HCT116 (cell line): ENCODE measurements at regions not wholly inside any gene's neighbourhood (a gene's known extent, or its start where the extent isn't known, plus 50 kb on each side); places are given as distances from the start of the nearest gene placed in this dataset.

Experiments
- ATAC-seq: fragments of 200-7000 bp; cut with Tn5 transposase; 2 replicates; pipeline ENCODE4 v1.9.1; 2020; ENCODE audit warnings: mild to moderate bottlenecking, moderate library complexity
- BruUV-seq: library from RNA; stranded (reverse); fragments of 400-500 nt; replicated peaks from 2 replicates; lab custom pipeline; 2021; lab: Mats Ljungman, UMichigan
- CTCF ChIA-PET: fragments of 300-600 bp; sonication (Branson Sonifier 250); formaldehyde crosslinking; loops from one replicate; lab custom pipeline; 2021; ENCODE audit warnings: antibody characterized with exemption; lab: Charles Lee
- POLR2A ChIA-PET: fragments of 300-600, 350-600 bp; sonication (Branson Sonifier 250); formaldehyde crosslinking; loops from one replicate; lab custom pipeline; 2021; ENCODE audit warnings: antibody characterized with exemption; lab: Charles Lee
- RAD21 ChIA-PET, 2 experiments: fragments of 300-600 bp; sonication (Branson Sonifier 250); formaldehyde crosslinking; loops; one replicate each; lab custom pipeline; 2023; ENCODE audit warnings: low total read pairs in 2 of 2; ENCODE audit not compliant: uncharacterized antibody in 2 of 2, unreplicated experiment in 2 of 2, low non-redundant PET in 1 of 2; lab: Charles Lee
- DNase-seq: peaks from one replicate; pipeline ENCODE4 v3.0.0-alpha.2; 2010; ENCODE audit warnings: low read depth, low spot score
- H2AFZ ChIP-seq: fragments of 200-600 bp; shearing (Covaris generic), sonication (generic); 2 replicates; pipeline ENCODE4 v1.6.1; 2017; ENCODE audit warnings: low read depth, mixed run types, mixed read lengths, antibody characterized with exemption, low read length; ENCODE audit not compliant: poor library complexity, severe bottlenecking
- H3K27ac ChIP-seq: 2 replicates; pipeline ENCODE4 v1.5.1; 2012; ENCODE audit warnings: low read depth, low read length
- H3K27me3 ChIP-seq: fragments of 200-600 bp; sonication (generic); 2 replicates; pipeline ENCODE4 v1.6.1; 2016; ENCODE audit warnings: mixed run types, low read length, mixed read lengths; ENCODE audit not compliant: insufficient read depth
- H3K36me3 ChIP-seq, 2 experiments: fragments of 200-500 bp in 1 of 2; fragments of 200-600 bp in 1 of 2; sonication (Bioruptor generic) in 1 of 2; sonication (generic) in 1 of 2; 2 replicates each; pipeline versions ENCODE4 v1.5.1 to v1.6.1; 2014 to 2016; ENCODE audit warnings: low read length in 2 of 2, inconsistent platforms in 1 of 2, mixed read lengths in 1 of 2, mixed run types in 1 of 2; ENCODE audit not compliant: insufficient read depth in 2 of 2, control insufficient read depth in 1 of 2
- H3K4me1 ChIP-seq, 2 experiments: fragments of 200-600 bp in 1 of 2; sonication (generic) in 1 of 2; 2 replicates each; pipeline versions ENCODE4 v1.5.1 to v1.6.1; 2012 to 2017; ENCODE audit warnings: low read length in 2 of 2, inconsistent platforms in 1 of 2, mild to moderate bottlenecking in 1 of 2, mixed read lengths in 1 of 2, mixed run types in 1 of 2, moderate library complexity in 1 of 2; ENCODE audit not compliant: insufficient read depth in 2 of 2, control insufficient read depth in 1 of 2
- H3K4me2 ChIP-seq: fragments of 200-600 bp; sonication (generic); 2 replicates; pipeline ENCODE4 v1.6.1; 2017; ENCODE audit warnings: mixed run types, low read length, mixed read lengths
- H3K4me3 ChIP-seq, 2 experiments: fragments of 200-600 bp in 1 of 2; sonication (generic) in 1 of 2; replicated peaks in 1 of 2; 2 replicates each; pipeline ENCODE4 v1.5.1; 2011 to 2016; ENCODE audit warnings: low read length in 2 of 2, control low read depth in 1 of 2, low read depth in 1 of 2, mild to moderate bottlenecking in 1 of 2, mixed read lengths in 1 of 2, mixed run types in 1 of 2
- H3K79me2 ChIP-seq: fragments of 200-600 bp; sonication (generic); 2 replicates; pipeline ENCODE4 v1.6.1; 2017; ENCODE audit warnings: mild to moderate bottlenecking, mixed run types, low read length, moderate library complexity, mixed read lengths; ENCODE audit not compliant: insufficient read depth
- H3K9ac ChIP-seq: fragments of 200-600 bp; sonication (generic); 2 replicates; pipeline ENCODE4 v1.6.1; 2016; ENCODE audit warnings: low read length, mixed read lengths
- H3K9me2 ChIP-seq: fragments of 200-600 bp; sonication (generic), shearing (Covaris generic); 2 replicates; pipeline ENCODE4 v1.6.1; 2017; ENCODE audit warnings: mixed run types, mild to moderate bottlenecking, moderate library complexity; ENCODE audit not compliant: insufficient read depth
- H3K9me3 ChIP-seq, 2 experiments: fragments of 200-500 bp in 1 of 2; fragments of 200-600 bp in 1 of 2; sonication (Bioruptor generic) in 1 of 2; sonication (generic) in 1 of 2; 2 replicates each; pipeline ENCODE4 v1.6.1; 2014 to 2017; ENCODE audit warnings: low read length in 2 of 2, mixed read lengths in 2 of 2, inconsistent platforms in 1 of 2, low read depth in 1 of 2, mild to moderate bottlenecking in 1 of 2, mixed run types in 1 of 2, moderate library complexity in 1 of 2; ENCODE audit not compliant: control insufficient read depth in 1 of 2, insufficient read depth in 1 of 2
- H4K20me1 ChIP-seq: fragments of 200-600 bp; sonication (generic), shearing (Covaris generic); 2 replicates; pipeline ENCODE4 v1.6.1; 2017; ENCODE audit warnings: mixed run types, mild to moderate bottlenecking, moderate library complexity; ENCODE audit not compliant: insufficient read depth
- CBX3 ChIP-seq: IDR thresholded peaks from 2 replicates; pipeline ENCODE4 v1.6.1; 2012; ENCODE audit warnings: low read depth
- ELF1 ChIP-seq: IDR thresholded peaks from 2 replicates; pipeline ENCODE4 v1.6.1; 2012; ENCODE audit warnings: low read depth, borderline replicate concordance
- EZH2 ChIP-seq: fragments of 200-600 bp; sonication (generic); IDR thresholded peaks from 2 replicates; pipeline ENCODE4 v1.6.1; 2017; ENCODE audit warnings: antibody characterized with exemption, mixed run types
- FOSL1 ChIP-seq: IDR thresholded peaks from 2 replicates; pipeline ENCODE4 v1.6.1; 2012; ENCODE audit warnings: low read depth
- JUND ChIP-seq: IDR thresholded peaks from 2 replicates; pipeline ENCODE4 v1.6.1; 2012
- MAX ChIP-seq: IDR thresholded peaks from 2 replicates; pipeline ENCODE4 v1.6.1; 2012
- POLR2A ChIP-seq: IDR thresholded peaks from 2 replicates; pipeline ENCODE4 v1.7.0; 2011; ENCODE audit warnings: borderline replicate concordance; ENCODE audit not compliant: insufficient read depth, insufficient read length; ENCODE audit errors: extremely low read depth
- RAD21 ChIP-seq: IDR thresholded peaks from 2 replicates; pipeline ENCODE4 v1.6.1; 2012; ENCODE audit warnings: low read depth, mild to moderate bottlenecking
- REST ChIP-seq: IDR thresholded peaks from 2 replicates; pipeline ENCODE4 v1.6.1; 2012; ENCODE audit warnings: low read depth
- SIN3A ChIP-seq: IDR thresholded peaks from 2 replicates; pipeline ENCODE4 v1.6.1; 2012; ENCODE audit warnings: low read depth
- SP1 ChIP-seq: IDR thresholded peaks from 2 replicates; pipeline ENCODE4 v1.6.1; 2012; ENCODE audit warnings: low read depth
- SRF ChIP-seq: IDR thresholded peaks from 2 replicates; pipeline ENCODE4 v1.6.1; 2012; ENCODE audit warnings: low read depth
- YY1 ChIP-seq: IDR thresholded peaks from 2 replicates; pipeline ENCODE4 v1.6.1; 2011; ENCODE audit warnings: low read length, low read depth, moderate library complexity, mild to moderate bottlenecking; ENCODE audit not compliant: insufficient replicate concordance; ENCODE audit errors: extremely low read depth
- ZNF274 ChIP-seq: fragments of 200-500 bp; sonication (Bioruptor generic); IDR thresholded peaks from 2 replicates; pipeline ENCODE4 v1.6.1; 2014; ENCODE audit warnings: mild to moderate bottlenecking, low read depth, low read length, inconsistent platforms
- intact Hi-C: fragments of 100-400 bp; cut with micrococcal nuclease; formaldehyde crosslinking; loops from 2 replicates; pipeline ENCODE4 v1.10.0; 2022
- TF ChIP-seq, protein P1 (sequence below), 3 experiments: fragments of 200-600 bp in 1 of 3; sonication (generic) in 1 of 3; IDR thresholded peaks in 2 of 3; conservative IDR thresholded peaks in 1 of 3; 2 replicates each; pipeline ENCODE4 v1.5.1; 2012 to 2017; ENCODE audit warnings: low read depth in 2 of 3, low read length in 2 of 3, antibody characterized with exemption in 1 of 3, borderline replicate concordance in 1 of 3, control low read depth in 1 of 3, mild to moderate bottlenecking in 1 of 3, mixed read lengths in 1 of 3, mixed run types in 1 of 3, moderate library complexity in 1 of 3; ENCODE audit not compliant: insufficient read depth in 1 of 3
- TF ChIP-seq, protein P2 (sequence below): IDR thresholded peaks from 2 replicates; pipeline ENCODE4 v1.6.1; 2012

GRCh38 chr20:22720206-22720605 is 135.8 kb upstream of the FOXA2 start:
- Histone ChIP-seq H3K79me2 (no peaks in the 10 kb centered on the region), H3K4me3 (no peak overlapping the region), H3K4me2 (no peak overlapping the region), H4K20me1 (no peaks in the 10 kb centered on the region), H2AFZ (no peak overlapping the region), H3K9me2 (no peaks in the 10 kb centered on the region), H3K4me1 (peaks cover 0 to 13% of the 10 kb centered on the region in 2 experiments; a peak in 1 of 4 replicates), H3K36me3 (no peaks in the 10 kb centered on the region), H3K27me3 (peaks cover 9% of the 10 kb centered on the region), H3K9me3 (no peaks in the 10 kb centered on the region), H3K9ac (no peak overlapping the region), H3K27ac (no peak overlapping the region)
- TF ChIP-seq EZH2 (no peak), ZNF274 (no peak), JUND (no peak), YY1 (no peak), SP1 (no peak), POLR2A (no peak), REST (no peak), CBX3 (no peak), FOSL1 (no peak), SIN3A (no peak), SRF (no peak), RAD21 (no peak), MAX (no peak), ELF1 (no peak)
- TF ChIP-seq, protein P1, sequence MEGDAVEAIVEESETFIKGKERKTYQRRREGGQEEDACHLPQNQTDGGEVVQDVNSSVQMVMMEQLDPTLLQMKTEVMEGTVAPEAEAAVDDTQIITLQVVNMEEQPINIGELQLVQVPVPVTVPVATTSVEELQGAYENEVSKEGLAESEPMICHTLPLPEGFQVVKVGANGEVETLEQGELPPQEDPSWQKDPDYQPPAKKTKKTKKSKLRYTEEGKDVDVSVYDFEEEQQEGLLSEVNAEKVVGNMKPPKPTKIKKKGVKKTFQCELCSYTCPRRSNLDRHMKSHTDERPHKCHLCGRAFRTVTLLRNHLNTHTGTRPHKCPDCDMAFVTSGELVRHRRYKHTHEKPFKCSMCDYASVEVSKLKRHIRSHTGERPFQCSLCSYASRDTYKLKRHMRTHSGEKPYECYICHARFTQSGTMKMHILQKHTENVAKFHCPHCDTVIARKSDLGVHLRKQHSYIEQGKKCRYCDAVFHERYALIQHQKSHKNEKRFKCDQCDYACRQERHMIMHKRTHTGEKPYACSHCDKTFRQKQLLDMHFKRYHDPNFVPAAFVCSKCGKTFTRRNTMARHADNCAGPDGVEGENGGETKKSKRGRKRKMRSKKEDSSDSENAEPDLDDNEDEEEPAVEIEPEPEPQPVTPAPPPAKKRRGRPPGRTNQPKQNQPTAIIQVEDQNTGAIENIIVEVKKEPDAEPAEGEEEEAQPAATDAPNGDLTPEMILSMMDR (IDR thresholded peaks at IDR 0.05 in 2 of 3, conservative IDR thresholded peaks at IDR 0.05 in 1 of 3; ENCODE audit: borderline replicate concordance in 1 of 3, insufficient read depth in 1 of 3, low read depth in 2 of 3, low read length in 2 of 3) = no peak
- TF ChIP-seq, protein P2, sequence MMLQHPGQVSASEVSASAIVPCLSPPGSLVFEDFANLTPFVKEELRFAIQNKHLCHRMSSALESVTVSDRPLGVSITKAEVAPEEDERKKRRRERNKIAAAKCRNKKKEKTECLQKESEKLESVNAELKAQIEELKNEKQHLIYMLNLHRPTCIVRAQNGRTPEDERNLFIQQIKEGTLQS = no peak
- intact Hi-C loops = no loop called here
- ATAC-seq (no peak), DNase-seq (no peak)
- ChIA-PET RAD21 (no interaction called here), POLR2A (no interaction called here), CTCF (no interaction called here)
- BruUV-seq = no TSS peak
